Spleen (tissue), 7 donors: ENCODE measurements at regions not wholly inside any gene's neighbourhood (a gene's known extent, or its start where the extent isn't known, plus 50 kb on each side); places are given as distances from the start of the nearest gene placed in this dataset.

ENCODE experiments used
- POLR2A ChIP-seq, 3 donors: fragments of 450-650 bp; IDR thresholded peaks; one replicate each; pipeline ENCODE4 v1.5.1; 2017; ENCODE audit warnings: antibody characterized with exemption in 3 of 3, mild to moderate bottlenecking in 1 of 3
- POLR2AphosphoS5 ChIP-seq, 3 donors: sonication (generic); formaldehyde crosslinking; IDR thresholded peaks; one replicate each; pipeline ENCODE4 v1.5.1; 2017; ENCODE audit warnings: antibody characterized with exemption in 3 of 3
- TF ChIP-seq, protein P1 (sequence below), 11 experiments: fragments of 200-600 bp in 7 of 11; fragments of 450-650 bp in 4 of 11; sonication (generic) in 4 of 11; IDR thresholded peaks in 8 of 11; conservative IDR thresholded peaks in 3 of 11; 1 replicate in 7 of 11; 2 replicates in 4 of 11; pipeline versions ENCODE4 v1.4.0 to v1.8.0; 2016 to 2021; ENCODE audit warnings: antibody characterized with exemption in 11 of 11, inconsistent platforms in 4 of 11, mild to moderate bottlenecking in 1 of 11
- donor health status: DM: no; HTN: no; CAD: no; lungs with moderate emphysema.
- donor health status: DM: no; HTN: no; CAD: no.
- donor health status: DM: no; HTN: no; CAD: no.

DNA sequence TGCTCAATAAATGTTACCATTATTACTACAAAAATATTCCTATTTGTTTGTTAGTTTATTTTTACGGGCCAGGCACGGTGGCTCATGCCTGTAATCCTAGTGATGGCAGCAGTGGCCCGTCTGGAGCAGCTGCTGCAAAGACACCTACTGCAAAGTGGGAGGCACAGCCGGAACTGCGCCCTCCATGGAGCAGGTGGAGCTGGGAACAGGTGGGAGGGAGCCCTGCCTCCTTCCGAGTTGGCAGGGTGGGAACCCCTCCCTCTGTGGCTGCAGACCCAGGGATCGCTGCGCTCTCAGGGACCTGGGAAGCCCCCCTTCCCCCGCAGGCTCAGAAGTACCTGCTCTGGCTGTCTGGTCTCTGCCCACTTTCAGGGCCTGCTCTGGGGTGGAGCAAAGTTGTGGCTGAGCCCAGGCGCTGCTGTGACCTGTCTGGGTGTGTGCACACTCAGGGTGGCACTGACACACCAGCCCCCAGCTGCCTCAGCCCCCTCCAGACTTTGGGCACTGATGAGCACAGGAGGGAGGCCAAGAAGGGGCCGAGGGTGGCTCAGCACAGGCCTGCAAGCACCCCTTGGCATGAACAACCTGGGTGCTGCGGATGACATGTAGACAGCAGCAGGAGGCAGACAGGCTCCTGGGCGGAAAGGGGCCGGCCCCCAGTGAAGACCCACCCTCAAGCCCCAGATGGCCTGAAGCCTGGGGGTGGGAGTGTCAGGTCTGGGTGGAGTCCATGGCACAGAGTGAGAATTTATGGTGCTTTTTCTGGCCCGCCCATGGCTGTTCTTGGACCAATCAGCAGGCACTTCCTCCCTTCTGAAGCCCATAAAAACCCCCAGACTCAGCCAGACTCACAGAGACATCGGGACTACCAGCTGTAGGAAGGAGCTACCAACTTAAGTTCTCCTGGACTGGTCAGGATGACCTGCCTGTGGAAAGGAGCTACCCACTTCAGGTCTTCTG, 103.7 kb upstream of the CLMP start:
- TF ChIP-seq, protein P1, sequence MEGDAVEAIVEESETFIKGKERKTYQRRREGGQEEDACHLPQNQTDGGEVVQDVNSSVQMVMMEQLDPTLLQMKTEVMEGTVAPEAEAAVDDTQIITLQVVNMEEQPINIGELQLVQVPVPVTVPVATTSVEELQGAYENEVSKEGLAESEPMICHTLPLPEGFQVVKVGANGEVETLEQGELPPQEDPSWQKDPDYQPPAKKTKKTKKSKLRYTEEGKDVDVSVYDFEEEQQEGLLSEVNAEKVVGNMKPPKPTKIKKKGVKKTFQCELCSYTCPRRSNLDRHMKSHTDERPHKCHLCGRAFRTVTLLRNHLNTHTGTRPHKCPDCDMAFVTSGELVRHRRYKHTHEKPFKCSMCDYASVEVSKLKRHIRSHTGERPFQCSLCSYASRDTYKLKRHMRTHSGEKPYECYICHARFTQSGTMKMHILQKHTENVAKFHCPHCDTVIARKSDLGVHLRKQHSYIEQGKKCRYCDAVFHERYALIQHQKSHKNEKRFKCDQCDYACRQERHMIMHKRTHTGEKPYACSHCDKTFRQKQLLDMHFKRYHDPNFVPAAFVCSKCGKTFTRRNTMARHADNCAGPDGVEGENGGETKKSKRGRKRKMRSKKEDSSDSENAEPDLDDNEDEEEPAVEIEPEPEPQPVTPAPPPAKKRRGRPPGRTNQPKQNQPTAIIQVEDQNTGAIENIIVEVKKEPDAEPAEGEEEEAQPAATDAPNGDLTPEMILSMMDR (IDR thresholded peaks at IDR 0.05 in 8 of 11, conservative IDR thresholded peaks at IDR 0.05 in 3 of 11), result no peak
- TF ChIP-seq POLR2A (IDR thresholded peaks at IDR 0.05) (no peak), POLR2AphosphoS5 (IDR thresholded peaks at IDR 0.05) (no peak)
